ENCODE measurements at regions not wholly inside any gene's neighbourhood (a gene's known extent, or its start where the extent isn't known, plus 50 kb on each side); places are given as distances from the start of the nearest gene placed in this dataset.

GRCh38 chr9:75623462-75623861 lies 267.0 kb upstream of the PCSK5 start:
- no peak for FAIRE-seq

GRCh38 chr9:75624998-75625397 lies 265.5 kb upstream of the PCSK5 start:
- no peak for FAIRE-seq

DNA sequence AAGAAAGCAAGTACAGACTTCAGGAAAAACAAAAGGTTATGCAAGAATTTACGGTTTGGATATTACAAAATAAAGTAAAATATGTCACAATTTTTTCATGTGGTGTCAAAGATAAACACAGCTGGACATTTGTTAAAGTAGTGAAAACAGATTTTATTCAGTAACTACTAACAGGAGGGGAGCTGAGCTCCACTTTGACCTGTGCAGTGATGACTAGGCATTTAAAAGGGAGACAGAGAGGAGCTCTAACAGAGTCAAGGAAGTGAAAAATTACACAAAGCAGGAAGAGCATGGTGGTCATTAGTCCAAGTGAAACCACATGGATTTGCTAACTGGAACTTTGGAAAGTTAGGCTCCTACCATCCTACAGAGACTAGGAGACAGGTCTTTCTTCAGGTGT lies 263.6 kb upstream of the PCSK5 start:
- peak; percentile 23 for FAIRE-seq

DNA sequence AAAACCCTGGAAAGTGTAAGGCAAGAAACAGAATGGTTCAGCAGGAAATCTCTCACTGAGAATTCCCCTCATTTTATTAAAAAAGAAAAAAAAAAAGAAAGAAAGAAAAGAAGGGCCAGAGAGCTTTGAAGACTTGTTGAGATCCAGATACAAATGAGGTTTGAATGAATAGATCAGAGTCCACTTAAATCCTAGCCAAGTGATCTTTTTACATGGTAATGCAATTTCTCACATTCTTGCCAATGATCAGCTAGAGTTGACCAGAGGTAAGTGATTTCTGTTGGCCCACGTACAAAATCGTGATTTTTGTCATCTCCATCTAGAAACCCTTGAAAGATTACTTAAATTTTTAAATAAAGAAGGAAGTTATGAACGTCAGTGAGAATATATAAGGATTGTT lies 261.5 kb upstream of the PCSK5 start:
- FAIRE-seq, result no peak

- FAIRE-seq, result no peak
Measured at GRCh38 chr9:75633451-75634057, 256.9 kb upstream of the PCSK5 start.

- no peak for FAIRE-seq
Measured at GRCh38 chr9:75636427-75637045, 253.9 kb upstream of the PCSK5 start.

- FAIRE-seq, result no peak
Measured at GRCh38 chr9:75639971-75640610, 250.4 kb upstream of the PCSK5 start.

DNA sequence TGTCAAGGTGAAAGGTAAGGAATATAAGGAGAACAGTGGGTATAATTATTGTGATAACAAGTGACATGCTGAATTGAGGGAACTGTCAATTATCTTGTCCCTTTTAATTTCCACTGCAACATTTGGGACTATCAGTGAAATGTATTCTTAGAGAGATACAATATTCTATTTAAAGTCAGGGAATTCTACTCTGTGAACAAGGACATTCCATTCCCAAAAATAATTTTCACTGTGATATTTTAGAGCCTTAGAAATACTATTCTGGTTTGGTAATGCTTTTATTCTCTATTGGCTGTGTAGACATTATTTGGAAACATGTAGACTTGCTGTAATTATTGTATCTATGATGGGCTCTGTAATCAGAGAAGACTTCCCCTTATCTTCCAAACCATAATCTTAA lies 248.0 kb upstream of the PCSK5 start:
- no peak for FAIRE-seq

- no peak for FAIRE-seq
Measured at GRCh38 chr9:75644649-75645048, 245.8 kb upstream of the PCSK5 start.

DNA sequence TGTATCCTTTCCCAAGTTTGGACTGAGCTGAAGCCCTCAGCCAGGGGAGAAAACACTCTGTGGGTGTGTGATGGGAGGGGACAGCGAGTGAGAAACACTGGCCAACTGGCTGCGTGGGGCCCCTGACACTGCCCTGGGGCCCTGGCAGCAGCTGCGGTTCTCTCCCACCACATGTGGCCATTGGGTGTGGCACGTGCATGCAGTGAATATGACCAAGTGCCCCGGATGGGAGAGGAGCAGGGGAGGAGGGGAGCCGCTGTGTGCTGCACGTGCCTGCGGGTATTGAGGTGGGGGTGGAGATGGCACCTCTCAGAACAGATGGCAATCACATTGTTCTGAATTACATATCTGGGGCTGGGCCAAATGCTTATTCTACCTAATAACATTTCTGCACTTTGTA lies 242.4 kb upstream of the PCSK5 start:
- no peak for FAIRE-seq

GRCh38 chr9:75649060-75649459 lies 241.4 kb upstream of the PCSK5 start:
- no peak for FAIRE-seq

- FAIRE-seq, result peak; percentile 66
Measured at GRCh38 chr9:75651709-75652108, 238.8 kb upstream of the PCSK5 start.

GRCh38 chr9:75653335-75653734 lies 237.1 kb upstream of the PCSK5 start:
- FAIRE-seq, result no peak

DNA sequence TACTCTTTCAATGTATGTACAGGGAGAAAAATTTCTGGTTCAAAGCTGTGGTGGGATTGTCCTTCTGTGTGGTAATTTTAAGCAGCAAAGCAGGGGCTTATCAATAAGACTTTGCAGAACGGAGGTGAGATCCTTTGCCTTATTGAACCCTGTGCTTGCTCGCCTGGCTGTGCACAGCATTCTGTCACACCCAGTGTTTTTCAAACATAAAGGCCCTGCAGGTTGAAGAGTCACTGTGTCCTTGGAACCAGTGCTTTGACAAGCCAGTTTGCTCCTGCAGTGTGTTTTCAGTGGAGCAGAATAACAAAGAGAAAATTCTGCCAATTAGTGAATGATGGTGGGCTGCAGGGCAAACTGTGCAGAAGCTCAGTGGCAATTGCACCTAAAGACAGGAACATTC lies 236.7 kb upstream of the PCSK5 start:
- no peak for FAIRE-seq

DNA sequence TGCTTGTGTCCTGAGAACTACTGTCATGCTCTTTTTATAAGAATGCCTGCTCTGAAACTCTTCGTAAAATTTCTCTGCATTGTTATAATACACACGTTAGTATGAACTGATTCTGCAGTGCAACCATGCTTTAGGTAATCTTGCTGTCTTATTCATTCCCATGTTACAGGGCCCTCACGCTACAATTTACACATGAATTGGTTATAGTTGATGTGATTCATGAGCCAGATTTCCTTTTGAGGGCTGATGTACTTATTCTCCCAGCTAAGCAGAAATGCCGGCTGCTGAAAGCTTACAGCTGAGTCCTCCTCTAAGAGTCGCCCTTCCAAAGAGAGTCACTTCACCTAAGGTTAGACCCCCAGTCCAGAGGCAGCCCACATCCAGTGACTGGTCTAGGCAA lies 233.5 kb upstream of the PCSK5 start:
- no peak for FAIRE-seq

GRCh38 chr9:75658301-75658905 lies 232.1 kb upstream of the PCSK5 start:
- FAIRE-seq, result no peak

GRCh38 chr9:75664597-75664996 lies 225.9 kb upstream of the PCSK5 start:
- FAIRE-seq, result no peak

- no peak for FAIRE-seq
Measured at GRCh38 chr9:75666856-75667554, 223.5 kb upstream of the PCSK5 start.

DNA sequence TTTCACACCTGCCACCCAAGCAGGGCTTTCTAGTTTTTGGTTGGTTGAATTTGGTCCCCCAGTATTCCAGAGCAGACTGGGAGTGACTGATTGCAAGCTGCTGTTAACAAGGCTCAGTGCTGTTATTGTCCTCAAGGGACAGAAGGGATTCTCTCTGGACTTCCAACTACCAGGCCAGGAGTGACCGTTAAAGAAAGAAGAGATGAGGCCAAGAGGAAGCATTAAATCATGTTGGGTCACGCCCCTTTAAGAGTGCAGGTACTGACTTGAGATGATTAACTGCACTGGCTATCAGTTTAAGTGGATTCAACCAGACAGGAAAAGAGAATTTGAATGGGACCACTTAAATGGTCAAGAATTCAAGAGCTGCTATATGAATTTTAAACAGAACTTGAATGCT lies 220.8 kb upstream of the PCSK5 start:
- FAIRE-seq, result no peak

GRCh38 chr9:75671354-75671753 lies 219.1 kb upstream of the PCSK5 start:
- no peak for FAIRE-seq

DNA sequence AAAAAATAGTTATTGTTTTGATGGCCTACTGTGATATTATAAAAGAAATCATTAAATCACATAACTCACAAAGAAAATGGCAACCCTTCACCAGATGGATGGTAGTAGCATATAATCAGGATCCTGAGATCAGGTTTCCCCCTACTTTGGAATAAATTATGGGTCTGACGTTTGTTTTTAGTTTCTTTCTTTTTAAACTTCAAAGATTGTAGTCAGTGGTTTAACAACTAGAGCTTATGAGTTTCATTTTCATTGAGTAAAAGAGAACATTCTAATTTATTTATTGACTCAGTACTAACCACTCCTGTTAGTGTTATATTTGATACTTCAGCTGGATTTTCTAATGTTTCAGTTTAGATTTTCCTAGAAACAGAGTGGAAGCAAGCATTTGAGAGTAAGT lies 218.0 kb upstream of the PCSK5 start:
- peak; percentile 89 for FAIRE-seq

- FAIRE-seq, result no peak
Measured at GRCh38 chr9:75683591-75683990, 206.9 kb upstream of the PCSK5 start.

DNA sequence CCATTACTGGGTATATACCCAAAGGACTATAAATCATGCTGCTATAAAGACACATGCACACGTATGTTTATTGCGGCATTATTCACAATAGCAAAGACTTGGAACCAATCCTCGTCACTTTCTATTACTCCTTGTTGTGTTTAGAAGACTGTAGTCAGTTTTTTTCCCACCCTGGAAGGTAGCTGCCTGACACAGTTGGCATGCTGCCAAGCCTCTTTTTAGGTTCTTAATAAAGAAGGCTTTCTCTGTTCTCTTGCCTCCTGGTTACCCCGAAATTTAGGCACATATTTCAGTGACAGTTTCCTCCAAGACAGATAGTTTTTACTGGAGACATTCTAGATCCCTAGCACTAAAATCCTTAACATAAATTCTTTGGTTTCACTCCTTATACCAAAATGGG lies 205.4 kb upstream of the PCSK5 start:
- FAIRE-seq, result no peak
